ENCODE measurements at regions not wholly inside any gene's neighbourhood (a gene's known extent, or its start where the extent isn't known, plus 50 kb on each side); places are given as distances from the start of the nearest gene placed in this dataset.

GRCh38 chr12:130098301-130099005, 63.8 kb upstream of the FZD10 start:
- TF ChIP-seq CTCF (IDR thresholded peaks at IDR 0.05): no peak
- Histone ChIP-seq H3K4me2 (ENCODE audit: low read length) (no peak overlapping the region), H3K4me1 (no peaks in the 10 kb centered on the region), H3K27me3 (ENCODE audit: control insufficient read depth, insufficient read depth, low read length) (peaks cover 3% of the 10 kb centered on the region), H3K9ac (no peak overlapping the region), H2AFZ (no peak overlapping the region), H3K27ac (no peak overlapping the region), H3K9me3 (ENCODE audit: control insufficient read depth, low read length) (no peaks in the 10 kb centered on the region), H3K4me3 (ENCODE audit: low read depth, low read length) (no peak overlapping the region), H3K36me3 (ENCODE audit: control insufficient read depth, insufficient read depth, low read length) (no peaks in the 10 kb centered on the region), H3K79me2 (no peaks in the 10 kb centered on the region)

- Histone ChIP-seq H3K36me3 (ENCODE audit: control insufficient read depth, insufficient read depth, low read length) (no peaks in the 10 kb centered on the region), H3K9me3 (ENCODE audit: control insufficient read depth, low read length) (no peaks in the 10 kb centered on the region), H3K27ac (no peak overlapping the region), H3K79me2 (no peaks in the 10 kb centered on the region), H3K9ac (no peak overlapping the region), H3K27me3 (ENCODE audit: control insufficient read depth, insufficient read depth, low read length) (peaks cover 3% of the 10 kb centered on the region), H3K4me1 (no peaks in the 10 kb centered on the region), H3K4me3 (ENCODE audit: low read depth, low read length) (no peak overlapping the region), H3K4me2 (ENCODE audit: low read length) (no peak overlapping the region), H2AFZ (no peak overlapping the region)
- TF ChIP-seq CTCF (IDR thresholded peaks at IDR 0.05): no peak
These were observed 61.5 kb upstream of the FZD10 start for GRCh38 chr12:130100634-130101362.

- H3K4me1 ChIP-seq: no peaks in the 10 kb centered on the region
- no peak overlapping the region for H3K9ac ChIP-seq
- H3K4me3 ChIP-seq (ENCODE audit: low read depth, low read length): no peak overlapping the region
- no peak overlapping the region for H3K4me2 ChIP-seq (ENCODE audit: low read length)
- H3K27ac ChIP-seq: no peak overlapping the region
- H3K9me3 ChIP-seq (ENCODE audit: control insufficient read depth, low read length): no peaks in the 10 kb centered on the region
- H3K27me3 ChIP-seq (ENCODE audit: control insufficient read depth, insufficient read depth, low read length): peaks cover 3% of the 10 kb centered on the region
- H3K79me2 ChIP-seq: no peaks in the 10 kb centered on the region
- no peak overlapping the region for H2AFZ ChIP-seq
- TF ChIP-seq CTCF (IDR thresholded peaks at IDR 0.05): no peak
- H3K36me3 ChIP-seq (ENCODE audit: control insufficient read depth, insufficient read depth, low read length): no peaks in the 10 kb centered on the region
These were observed 60.9 kb upstream of the FZD10 start for GRCh38 chr12:130101370-130101769.

GRCh38 chr12:130102266-130102665, 60.0 kb upstream of the FZD10 start:
- Histone ChIP-seq H3K9ac (no peak overlapping the region), H3K4me1 (no peaks in the 10 kb centered on the region), H3K36me3 (ENCODE audit: control insufficient read depth, insufficient read depth, low read length) (no peaks in the 10 kb centered on the region), H3K9me3 (ENCODE audit: control insufficient read depth, low read length) (no peaks in the 10 kb centered on the region), H3K4me2 (ENCODE audit: low read length) (no peak overlapping the region), H3K27me3 (ENCODE audit: control insufficient read depth, insufficient read depth, low read length) (peaks cover 3% of the 10 kb centered on the region), H3K27ac (no peak overlapping the region), H2AFZ (no peak overlapping the region), H3K4me3 (ENCODE audit: low read depth, low read length) (no peak overlapping the region), H3K79me2 (no peaks in the 10 kb centered on the region)
- no peak for TF ChIP-seq CTCF (IDR thresholded peaks at IDR 0.05)
